GM23248 (cell line): ENCODE measurements at regions not wholly inside any gene's neighbourhood (a gene's known extent, or its start where the extent isn't known, plus 50 kb on each side); places are given as distances from the start of the nearest gene placed in this dataset.

Experiments
- EZH2 ChIP-seq: fragments of 200-600 bp; sonication (generic); IDR thresholded peaks from 2 replicates; pipeline ENCODE4 v1.6.1; 2018; ENCODE audit warnings: antibody characterized with exemption, mild to moderate bottlenecking; ENCODE audit not compliant: insufficient read depth, poor library complexity, severe bottlenecking
- EZH2phosphoT487 ChIP-seq: fragments of 200-600 bp; sonication (generic); IDR thresholded peaks from 2 replicates; pipeline ENCODE4 v1.6.1; 2018; ENCODE audit warnings: antibody characterized with exemption, moderate library complexity, mild to moderate bottlenecking, low read depth; ENCODE audit not compliant: insufficient read depth

DNA sequence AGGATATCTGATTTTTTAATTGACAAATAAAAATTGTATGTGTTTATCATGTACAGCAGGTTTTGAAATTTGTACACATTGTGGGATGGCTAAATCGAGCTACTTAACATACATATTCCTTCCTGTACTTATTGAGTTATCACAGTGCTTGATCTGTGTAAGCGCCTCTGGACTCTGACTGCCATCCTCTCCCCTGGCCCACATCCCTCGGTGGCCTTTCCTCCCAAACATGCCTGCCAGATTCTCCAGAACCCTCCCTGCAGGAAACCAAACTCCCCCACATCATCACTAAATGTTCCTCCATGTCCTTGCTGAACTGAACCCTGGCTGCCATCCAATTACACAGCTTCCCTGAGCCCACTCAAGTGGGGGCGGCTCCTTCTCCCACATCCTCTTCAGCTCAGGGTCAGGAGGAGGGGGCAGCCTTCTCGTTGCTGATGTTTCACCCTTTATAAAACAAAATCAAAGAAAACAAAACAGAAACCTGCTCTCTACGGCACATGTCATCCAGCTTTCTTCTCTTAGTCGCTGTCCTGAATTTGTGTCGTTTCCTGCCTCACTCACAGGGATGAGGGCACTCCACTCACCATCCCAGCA lies 97.1 kb upstream of the SPATA13 start:
- no peak for TF ChIP-seq EZH2
- no peak for TF ChIP-seq EZH2phosphoT487
